HL-60 (cell line): ENCODE measurements at regions not wholly inside any gene's neighbourhood (a gene's known extent, or its start where the extent isn't known, plus 50 kb on each side); places are given as distances from the start of the nearest gene placed in this dataset.

Experiments used
- TF ChIP-seq, protein P1 (sequence below): IDR thresholded peaks from 2 replicates; pipeline ENCODE4 v1.6.1; 2012; ENCODE audit warnings: low read depth; ENCODE audit not compliant: insufficient replicate concordance
- TF ChIP-seq, protein P2 (sequence below): IDR thresholded peaks from one replicate; pipeline ENCODE4 v1.5.1; 2011; ENCODE audit warnings: low read length, control low read depth, inconsistent platforms; ENCODE audit not compliant: insufficient read depth

GRCh38 chr1:67610450-67610849, 74.6 kb upstream of the GADD45A start:
- TF ChIP-seq, protein P1, sequence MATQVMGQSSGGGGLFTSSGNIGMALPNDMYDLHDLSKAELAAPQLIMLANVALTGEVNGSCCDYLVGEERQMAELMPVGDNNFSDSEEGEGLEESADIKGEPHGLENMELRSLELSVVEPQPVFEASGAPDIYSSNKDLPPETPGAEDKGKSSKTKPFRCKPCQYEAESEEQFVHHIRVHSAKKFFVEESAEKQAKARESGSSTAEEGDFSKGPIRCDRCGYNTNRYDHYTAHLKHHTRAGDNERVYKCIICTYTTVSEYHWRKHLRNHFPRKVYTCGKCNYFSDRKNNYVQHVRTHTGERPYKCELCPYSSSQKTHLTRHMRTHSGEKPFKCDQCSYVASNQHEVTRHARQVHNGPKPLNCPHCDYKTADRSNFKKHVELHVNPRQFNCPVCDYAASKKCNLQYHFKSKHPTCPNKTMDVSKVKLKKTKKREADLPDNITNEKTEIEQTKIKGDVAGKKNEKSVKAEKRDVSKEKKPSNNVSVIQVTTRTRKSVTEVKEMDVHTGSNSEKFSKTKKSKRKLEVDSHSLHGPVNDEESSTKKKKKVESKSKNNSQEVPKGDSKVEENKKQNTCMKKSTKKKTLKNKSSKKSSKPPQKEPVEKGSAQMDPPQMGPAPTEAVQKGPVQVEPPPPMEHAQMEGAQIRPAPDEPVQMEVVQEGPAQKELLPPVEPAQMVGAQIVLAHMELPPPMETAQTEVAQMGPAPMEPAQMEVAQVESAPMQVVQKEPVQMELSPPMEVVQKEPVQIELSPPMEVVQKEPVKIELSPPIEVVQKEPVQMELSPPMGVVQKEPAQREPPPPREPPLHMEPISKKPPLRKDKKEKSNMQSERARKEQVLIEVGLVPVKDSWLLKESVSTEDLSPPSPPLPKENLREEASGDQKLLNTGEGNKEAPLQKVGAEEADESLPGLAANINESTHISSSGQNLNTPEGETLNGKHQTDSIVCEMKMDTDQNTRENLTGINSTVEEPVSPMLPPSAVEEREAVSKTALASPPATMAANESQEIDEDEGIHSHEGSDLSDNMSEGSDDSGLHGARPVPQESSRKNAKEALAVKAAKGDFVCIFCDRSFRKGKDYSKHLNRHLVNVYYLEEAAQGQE, result no peak
- TF ChIP-seq, protein P2, sequence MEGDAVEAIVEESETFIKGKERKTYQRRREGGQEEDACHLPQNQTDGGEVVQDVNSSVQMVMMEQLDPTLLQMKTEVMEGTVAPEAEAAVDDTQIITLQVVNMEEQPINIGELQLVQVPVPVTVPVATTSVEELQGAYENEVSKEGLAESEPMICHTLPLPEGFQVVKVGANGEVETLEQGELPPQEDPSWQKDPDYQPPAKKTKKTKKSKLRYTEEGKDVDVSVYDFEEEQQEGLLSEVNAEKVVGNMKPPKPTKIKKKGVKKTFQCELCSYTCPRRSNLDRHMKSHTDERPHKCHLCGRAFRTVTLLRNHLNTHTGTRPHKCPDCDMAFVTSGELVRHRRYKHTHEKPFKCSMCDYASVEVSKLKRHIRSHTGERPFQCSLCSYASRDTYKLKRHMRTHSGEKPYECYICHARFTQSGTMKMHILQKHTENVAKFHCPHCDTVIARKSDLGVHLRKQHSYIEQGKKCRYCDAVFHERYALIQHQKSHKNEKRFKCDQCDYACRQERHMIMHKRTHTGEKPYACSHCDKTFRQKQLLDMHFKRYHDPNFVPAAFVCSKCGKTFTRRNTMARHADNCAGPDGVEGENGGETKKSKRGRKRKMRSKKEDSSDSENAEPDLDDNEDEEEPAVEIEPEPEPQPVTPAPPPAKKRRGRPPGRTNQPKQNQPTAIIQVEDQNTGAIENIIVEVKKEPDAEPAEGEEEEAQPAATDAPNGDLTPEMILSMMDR, result no peak
